Neural cell (in vitro differentiated cells): ENCODE measurements at regions not wholly inside any gene's neighbourhood (a gene's known extent, or its start where the extent isn't known, plus 50 kb on each side); places are given as distances from the start of the nearest gene placed in this dataset.

Source experiments
- H2AFZ ChIP-seq: fragments of 200-600, 300-800 bp; sonication (generic), shearing (Covaris generic); 2 replicates; pipeline ENCODE4 v1.6.0; 2014; ENCODE audit warnings: low read depth, mild to moderate bottlenecking, antibody characterized with exemption, low read length, moderate library complexity
- H3F3A ChIP-seq: fragments of 200-600 bp; shearing (Covaris generic); 2 replicates; pipeline ENCODE4 v1.6.1; 2016; ENCODE audit warnings: mild to moderate bottlenecking, moderate library complexity, mixed read lengths, antibody characterized with exemption, low read length; ENCODE audit not compliant: insufficient read depth, poor library complexity, severe bottlenecking
- H3K27ac ChIP-seq: fragments of 200-600, 300-800 bp; sonication (generic), shearing (Covaris generic); 2 replicates; pipeline ENCODE4 v1.5.1; 2014; ENCODE audit warnings: mild to moderate bottlenecking, low read length, moderate library complexity
- H3K27me3 ChIP-seq: fragments of 300-800, 200-600 bp; sonication (generic), shearing (Covaris generic); 2 replicates; pipeline ENCODE4 v1.6.0; 2014; ENCODE audit warnings: mild to moderate bottlenecking, low read depth, low read length, moderate library complexity; ENCODE audit not compliant: insufficient read depth
- H3K36me3 ChIP-seq: fragments of 300-800, 200-600 bp; sonication (generic), shearing (Covaris generic); 2 replicates; pipeline ENCODE4 v1.5.1; 2014; ENCODE audit warnings: mild to moderate bottlenecking, antibody characterized with exemption, low read length, moderate library complexity; ENCODE audit not compliant: insufficient read depth
- H3K4me2 ChIP-seq: fragments of 300-800, 200-600 bp; sonication (generic), shearing (Covaris generic); 2 replicates; pipeline ENCODE4 v1.6.0; 2014; ENCODE audit warnings: mild to moderate bottlenecking, low read length
- H3K4me3 ChIP-seq: fragments of 300-800, 200-600 bp; sonication (generic), shearing (Covaris generic); 2 replicates; pipeline ENCODE4 v1.5.1; 2014; ENCODE audit warnings: mild to moderate bottlenecking, low read length, moderate library complexity
- H3K79me2 ChIP-seq: fragments of 200-600 bp; shearing (Covaris generic); replicated peaks from 2 replicates; pipeline ENCODE4 v1.6.0; 2014; ENCODE audit warnings: mild to moderate bottlenecking, low read length, moderate library complexity; ENCODE audit not compliant: insufficient read depth
- H3K9ac ChIP-seq: fragments of 300-800, 200-600 bp; sonication (generic), shearing (Covaris generic); 2 replicates; pipeline ENCODE4 v1.6.1; 2016; ENCODE audit warnings: mild to moderate bottlenecking, low read length, mixed read lengths
- H3K9me2 ChIP-seq: fragments of 200-600 bp; shearing (Covaris generic); 2 replicates; pipeline ENCODE4 v1.6.1; 2016; ENCODE audit warnings: mild to moderate bottlenecking, low read length, mixed read lengths; ENCODE audit not compliant: insufficient read depth
- H3K9me3 ChIP-seq: fragments of 200-600, 300-800 bp; sonication (generic), shearing (Covaris generic); 2 replicates; pipeline ENCODE4 v1.6.1; 2016; ENCODE audit warnings: mild to moderate bottlenecking, mixed run types, low read length, moderate library complexity, mixed read lengths
- H4K20me1 ChIP-seq: fragments of 200-600 bp; shearing (Covaris generic); 2 replicates; pipeline ENCODE4 v1.6.1; 2016; ENCODE audit warnings: mild to moderate bottlenecking, mixed run types; ENCODE audit not compliant: insufficient read depth
- EP300 ChIP-seq: fragments of 450-650 bp; conservative IDR thresholded peaks from 2 replicates; pipeline ENCODE4 v1.6.1; 2014; ENCODE audit warnings: antibody characterized with exemption, mild to moderate bottlenecking, moderate library complexity; ENCODE audit not compliant: poor library complexity, severe bottlenecking
- EZH2 ChIP-seq: fragments of 200-600, 300-800 bp; shearing (Covaris generic), sonication (generic); IDR thresholded peaks from 2 replicates; pipeline ENCODE4 v1.6.1; 2014; ENCODE audit warnings: antibody characterized with exemption, low read length, borderline replicate concordance, mild to moderate bottlenecking; ENCODE audit not compliant: insufficient read depth, poor library complexity, severe bottlenecking
- MXI1 ChIP-seq: fragments of 450-650 bp; conservative IDR thresholded peaks from 2 replicates; pipeline ENCODE4 v1.6.1; 2014; ENCODE audit warnings: antibody characterized with exemption, mild to moderate bottlenecking; ENCODE audit not compliant: poor library complexity, severe bottlenecking
- POLR2AphosphoS5 ChIP-seq: IDR thresholded peaks from 2 replicates; pipeline ENCODE4 v1.6.1; 2012
- RAD21 ChIP-seq: fragments of 450-650 bp; conservative IDR thresholded peaks from 2 replicates; pipeline ENCODE4 v1.6.1; 2014; ENCODE audit warnings: antibody characterized with exemption, mild to moderate bottlenecking, moderate library complexity
- SMC3 ChIP-seq: fragments of 450-650 bp; conservative IDR thresholded peaks from 2 replicates; pipeline ENCODE4 v1.6.1; 2014; ENCODE audit warnings: antibody characterized with exemption, mild to moderate bottlenecking, moderate library complexity; ENCODE audit not compliant: poor library complexity
- TAF1 ChIP-seq: IDR thresholded peaks from 2 replicates; pipeline ENCODE4 v1.6.1; 2012; ENCODE audit warnings: low read depth
- TF ChIP-seq, protein P1 (sequence below): fragments of 450-650 bp; IDR thresholded peaks from 2 replicates; pipeline ENCODE4 v1.5.1; 2014; ENCODE audit warnings: antibody characterized with exemption, mild to moderate bottlenecking, moderate library complexity; ENCODE audit not compliant: poor library complexity, severe bottlenecking
- TF ChIP-seq, protein P2 (sequence below): IDR thresholded peaks from 2 replicates; pipeline ENCODE4 v1.6.1; 2012; ENCODE audit warnings: borderline replicate concordance

DNA sequence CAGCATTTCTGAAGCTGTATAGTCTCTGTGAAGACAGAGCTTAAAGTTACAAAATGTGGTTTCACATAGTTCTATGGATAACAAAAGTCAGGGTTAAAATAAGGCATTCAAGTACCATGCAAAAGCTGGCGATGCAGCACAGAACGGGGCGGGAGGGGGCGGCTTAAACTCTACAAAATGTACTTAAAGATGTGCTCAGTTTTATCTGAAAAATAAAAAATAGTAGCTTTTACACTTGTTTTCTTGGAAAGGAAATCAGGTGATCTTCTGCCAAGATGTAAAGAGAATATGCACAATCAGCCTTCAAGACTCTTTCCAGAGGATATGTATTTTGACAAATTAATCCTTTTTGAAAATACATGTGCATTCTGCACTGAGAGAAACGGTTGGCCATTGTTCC lies 301.7 kb upstream of the EMCN start:
- H3K9me3 ChIP-seq, result no peaks in the 10 kb centered on the region
- H3K4me3 ChIP-seq, result no peak overlapping the region
- no peak overlapping the region for H3K4me2 ChIP-seq
- H3F3A ChIP-seq, result no peaks in the 10 kb centered on the region
- no peaks in the 10 kb centered on the region for H4K20me1 ChIP-seq
- H3K79me2 ChIP-seq, result no peaks in the 10 kb centered on the region
- TF ChIP-seq TAF1, result no peak
- TF ChIP-seq RAD21, result no peak
- no peak for TF ChIP-seq POLR2AphosphoS5
- no peaks in the 10 kb centered on the region for H3K9me2 ChIP-seq
- H3K27me3 ChIP-seq, result no peaks in the 10 kb centered on the region
- H3K9ac ChIP-seq, result no peak overlapping the region
- H2AFZ ChIP-seq, result no peak overlapping the region
- no peaks in the 10 kb centered on the region for H3K36me3 ChIP-seq
- H3K27ac ChIP-seq, result no peak overlapping the region

DNA sequence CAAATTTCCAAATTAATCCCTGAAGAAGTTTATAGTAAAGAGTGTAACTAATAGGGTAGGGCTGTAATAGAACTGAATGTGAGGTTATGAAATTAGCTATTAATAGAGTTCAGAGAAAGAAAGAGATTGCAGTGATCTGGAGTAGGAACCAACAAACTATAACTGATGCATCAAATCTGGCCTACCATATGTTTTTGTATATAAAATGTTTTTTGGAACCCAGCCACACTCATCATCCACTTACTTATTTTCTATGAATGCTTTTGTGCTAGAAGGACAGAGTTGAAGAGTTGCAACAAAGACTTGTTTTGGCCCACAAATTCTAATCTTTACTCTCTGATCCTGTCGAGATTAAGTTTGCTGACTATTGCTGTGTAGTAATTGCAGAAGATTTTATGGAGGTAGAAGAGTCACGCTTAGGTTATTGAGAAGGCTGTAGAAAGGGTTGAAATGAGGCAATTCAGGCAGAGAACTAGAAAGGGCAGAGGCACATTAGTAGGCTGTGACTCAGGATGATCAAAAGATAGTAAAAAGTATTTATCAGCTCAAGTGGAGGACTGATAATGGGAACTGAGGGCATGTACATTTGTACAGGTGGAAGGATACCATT lies 298.7 kb upstream of the EMCN start:
- Histone ChIP-seq H3K27ac (no peak overlapping the region), H3F3A (no peaks in the 10 kb centered on the region), H3K9ac (no peak overlapping the region), H3K4me2 (no peak overlapping the region), H2AFZ (no peak overlapping the region), H4K20me1 (no peaks in the 10 kb centered on the region), H3K36me3 (no peaks in the 10 kb centered on the region), H3K27me3 (no peaks in the 10 kb centered on the region), H3K4me3 (no peak overlapping the region), H3K9me2 (no peaks in the 10 kb centered on the region), H3K79me2 (no peaks in the 10 kb centered on the region), H3K9me3 (no peaks in the 10 kb centered on the region)
- TF ChIP-seq TAF1, result no peak

DNA sequence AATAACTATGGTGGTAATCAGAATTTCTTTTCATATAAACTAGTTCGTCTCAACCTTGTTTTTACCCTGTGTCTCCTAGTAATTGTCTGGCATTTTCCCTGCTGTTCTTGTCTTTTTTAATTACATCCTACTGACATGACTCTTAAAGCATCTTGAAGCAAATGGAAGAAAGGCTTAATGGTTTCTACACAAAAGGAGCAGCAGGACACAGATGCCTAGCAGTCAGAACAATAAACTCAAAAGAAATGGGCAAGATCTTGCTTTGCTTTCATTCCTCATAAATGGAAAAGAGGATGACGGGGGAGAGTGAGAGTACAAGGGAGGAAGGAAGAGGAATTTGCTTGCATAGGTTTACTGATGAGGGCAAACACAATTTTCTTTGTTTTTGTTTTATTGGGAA lies 293.2 kb upstream of the EMCN start:
- Histone ChIP-seq H4K20me1 (no peaks in the 10 kb centered on the region), H3K79me2 (no peaks in the 10 kb centered on the region), H2AFZ (peak overlapping the region; percentile 18), H3K27me3 (no peaks in the 10 kb centered on the region), H3K9me2 (no peaks in the 10 kb centered on the region), H3K9me3 (no peaks in the 10 kb centered on the region), H3F3A (no peaks in the 10 kb centered on the region), H3K27ac (peak overlapping the region; percentile 35), H3K4me2 (no peak overlapping the region), H3K9ac (no peak overlapping the region), H3K4me3 (no peak overlapping the region), H3K36me3 (no peaks in the 10 kb centered on the region)
- TF ChIP-seq, protein P1, sequence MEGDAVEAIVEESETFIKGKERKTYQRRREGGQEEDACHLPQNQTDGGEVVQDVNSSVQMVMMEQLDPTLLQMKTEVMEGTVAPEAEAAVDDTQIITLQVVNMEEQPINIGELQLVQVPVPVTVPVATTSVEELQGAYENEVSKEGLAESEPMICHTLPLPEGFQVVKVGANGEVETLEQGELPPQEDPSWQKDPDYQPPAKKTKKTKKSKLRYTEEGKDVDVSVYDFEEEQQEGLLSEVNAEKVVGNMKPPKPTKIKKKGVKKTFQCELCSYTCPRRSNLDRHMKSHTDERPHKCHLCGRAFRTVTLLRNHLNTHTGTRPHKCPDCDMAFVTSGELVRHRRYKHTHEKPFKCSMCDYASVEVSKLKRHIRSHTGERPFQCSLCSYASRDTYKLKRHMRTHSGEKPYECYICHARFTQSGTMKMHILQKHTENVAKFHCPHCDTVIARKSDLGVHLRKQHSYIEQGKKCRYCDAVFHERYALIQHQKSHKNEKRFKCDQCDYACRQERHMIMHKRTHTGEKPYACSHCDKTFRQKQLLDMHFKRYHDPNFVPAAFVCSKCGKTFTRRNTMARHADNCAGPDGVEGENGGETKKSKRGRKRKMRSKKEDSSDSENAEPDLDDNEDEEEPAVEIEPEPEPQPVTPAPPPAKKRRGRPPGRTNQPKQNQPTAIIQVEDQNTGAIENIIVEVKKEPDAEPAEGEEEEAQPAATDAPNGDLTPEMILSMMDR, result no peak
- TF ChIP-seq SMC3 (no peak), POLR2AphosphoS5 (peak; percentile 26), MXI1 (no peak), RAD21 (no peak)

DNA sequence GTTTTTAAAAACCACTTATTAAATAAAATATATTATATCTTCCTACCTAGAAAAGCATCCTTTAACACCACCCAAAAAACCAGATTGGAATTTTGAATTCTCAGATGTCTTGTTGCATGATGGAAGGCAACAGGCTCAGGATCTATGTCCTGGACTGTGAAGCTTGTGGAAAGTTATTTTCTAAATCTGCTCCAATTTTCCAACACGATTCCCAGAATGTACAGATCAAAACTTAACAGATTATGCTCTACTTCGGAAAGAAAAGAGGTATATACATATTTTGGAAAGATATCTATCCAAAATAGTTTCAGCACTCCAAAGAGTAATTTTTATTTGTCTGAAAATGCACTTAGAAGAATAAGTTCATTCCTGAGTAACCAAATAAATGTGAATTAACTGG lies 291.7 kb upstream of the EMCN start:
- Histone ChIP-seq H4K20me1 (no peaks in the 10 kb centered on the region), H3F3A (no peaks in the 10 kb centered on the region), H3K4me2 (no peak overlapping the region), H3K27me3 (no peaks in the 10 kb centered on the region), H3K4me3 (no peak overlapping the region), H3K36me3 (no peaks in the 10 kb centered on the region), H3K79me2 (no peaks in the 10 kb centered on the region), H3K9me2 (no peaks in the 10 kb centered on the region), H2AFZ (no peak overlapping the region), H3K27ac (no peak overlapping the region), H3K9ac (no peak overlapping the region), H3K9me3 (no peaks in the 10 kb centered on the region)
- TF ChIP-seq RAD21, result no peak
- TF ChIP-seq EP300, result no peak
- TF ChIP-seq MXI1, result no peak
- no peak for TF ChIP-seq POLR2AphosphoS5
- TF ChIP-seq EZH2, result no peak
- TF ChIP-seq TAF1, result no peak
- TF ChIP-seq SMC3, result no peak
- TF ChIP-seq, protein P2, sequence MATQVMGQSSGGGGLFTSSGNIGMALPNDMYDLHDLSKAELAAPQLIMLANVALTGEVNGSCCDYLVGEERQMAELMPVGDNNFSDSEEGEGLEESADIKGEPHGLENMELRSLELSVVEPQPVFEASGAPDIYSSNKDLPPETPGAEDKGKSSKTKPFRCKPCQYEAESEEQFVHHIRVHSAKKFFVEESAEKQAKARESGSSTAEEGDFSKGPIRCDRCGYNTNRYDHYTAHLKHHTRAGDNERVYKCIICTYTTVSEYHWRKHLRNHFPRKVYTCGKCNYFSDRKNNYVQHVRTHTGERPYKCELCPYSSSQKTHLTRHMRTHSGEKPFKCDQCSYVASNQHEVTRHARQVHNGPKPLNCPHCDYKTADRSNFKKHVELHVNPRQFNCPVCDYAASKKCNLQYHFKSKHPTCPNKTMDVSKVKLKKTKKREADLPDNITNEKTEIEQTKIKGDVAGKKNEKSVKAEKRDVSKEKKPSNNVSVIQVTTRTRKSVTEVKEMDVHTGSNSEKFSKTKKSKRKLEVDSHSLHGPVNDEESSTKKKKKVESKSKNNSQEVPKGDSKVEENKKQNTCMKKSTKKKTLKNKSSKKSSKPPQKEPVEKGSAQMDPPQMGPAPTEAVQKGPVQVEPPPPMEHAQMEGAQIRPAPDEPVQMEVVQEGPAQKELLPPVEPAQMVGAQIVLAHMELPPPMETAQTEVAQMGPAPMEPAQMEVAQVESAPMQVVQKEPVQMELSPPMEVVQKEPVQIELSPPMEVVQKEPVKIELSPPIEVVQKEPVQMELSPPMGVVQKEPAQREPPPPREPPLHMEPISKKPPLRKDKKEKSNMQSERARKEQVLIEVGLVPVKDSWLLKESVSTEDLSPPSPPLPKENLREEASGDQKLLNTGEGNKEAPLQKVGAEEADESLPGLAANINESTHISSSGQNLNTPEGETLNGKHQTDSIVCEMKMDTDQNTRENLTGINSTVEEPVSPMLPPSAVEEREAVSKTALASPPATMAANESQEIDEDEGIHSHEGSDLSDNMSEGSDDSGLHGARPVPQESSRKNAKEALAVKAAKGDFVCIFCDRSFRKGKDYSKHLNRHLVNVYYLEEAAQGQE, result no peak
- TF ChIP-seq, protein P1, result no peak
